Left colon (tissue), 2 donors: ENCODE measurements at regions not wholly inside any gene's neighbourhood (a gene's known extent, or its start where the extent isn't known, plus 50 kb on each side); places are given as distances from the start of the nearest gene placed in this dataset.

Experiments
- ATAC-seq: fragments of 200-7000 bp; cut with Tn5 transposase; one replicate; pipeline ENCODE4 v1.9.1; 2020; ENCODE audit warnings: mild to moderate bottlenecking, moderate library complexity
- DNase-seq, 2 donors: peaks; one replicate each; pipeline ENCODE4 v3.0.0-alpha.2; 2020
- intact Hi-C, 2 donors: fragments of 100-400 bp; cut with DNase I in 1 of 2; cut with micrococcal nuclease in 1 of 2; formaldehyde crosslinking; loops; one replicate each; pipeline versions ENCODE4 v1.11.2 to v1.14.0; 2022; cut with DNase I, micrococcal nuclease
- donor health status: DM: no; HTN: no; CAD: no.
- donor health status: DM: yes; HTN: yes; CAD: no.

GRCh38 chr1:29820401-29820800, 584.1 kb downstream of the PTPRU start:
- intact Hi-C loops, result no loop called here
- DNase-seq, result no peak
- ATAC-seq, result no peak

DNA sequence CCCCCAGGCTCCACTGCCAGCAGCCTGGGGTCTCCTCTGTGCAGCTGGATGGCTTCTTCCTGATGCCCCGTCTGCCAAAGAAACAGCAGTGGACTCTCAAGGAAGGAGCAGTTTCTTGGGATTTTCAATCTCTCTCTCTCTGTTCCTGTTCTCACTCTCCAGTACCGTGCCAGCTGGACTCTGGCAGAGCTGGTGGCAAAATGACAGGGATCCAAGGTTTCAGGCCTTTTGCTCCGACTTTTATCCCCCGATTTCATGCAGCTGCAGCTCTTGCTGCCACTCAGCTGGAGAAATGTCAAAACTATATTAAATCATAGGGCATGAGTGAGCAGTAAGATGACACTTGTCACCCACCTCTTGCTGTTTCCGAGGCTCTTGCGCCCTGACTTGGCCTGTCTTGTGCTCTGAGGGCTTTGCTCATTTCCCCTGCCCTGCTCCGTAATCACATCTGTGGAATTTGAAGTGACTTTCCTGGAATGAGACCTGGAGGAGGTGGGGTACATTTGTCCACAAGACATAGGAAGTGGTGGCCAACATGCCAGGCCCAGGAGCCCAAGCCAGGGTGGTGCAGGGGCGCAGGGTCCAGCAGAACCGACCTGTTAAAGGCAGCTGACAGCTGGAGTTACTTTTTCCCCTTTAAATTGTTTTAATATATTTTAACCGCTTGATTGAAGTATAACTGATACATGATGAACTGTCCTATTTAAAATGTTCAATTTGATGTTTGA, 576.2 kb downstream of the PTPRU start:
- intact Hi-C loops, result no loop called here
- ATAC-seq (no peak), DNase-seq (no peak)

DNA sequence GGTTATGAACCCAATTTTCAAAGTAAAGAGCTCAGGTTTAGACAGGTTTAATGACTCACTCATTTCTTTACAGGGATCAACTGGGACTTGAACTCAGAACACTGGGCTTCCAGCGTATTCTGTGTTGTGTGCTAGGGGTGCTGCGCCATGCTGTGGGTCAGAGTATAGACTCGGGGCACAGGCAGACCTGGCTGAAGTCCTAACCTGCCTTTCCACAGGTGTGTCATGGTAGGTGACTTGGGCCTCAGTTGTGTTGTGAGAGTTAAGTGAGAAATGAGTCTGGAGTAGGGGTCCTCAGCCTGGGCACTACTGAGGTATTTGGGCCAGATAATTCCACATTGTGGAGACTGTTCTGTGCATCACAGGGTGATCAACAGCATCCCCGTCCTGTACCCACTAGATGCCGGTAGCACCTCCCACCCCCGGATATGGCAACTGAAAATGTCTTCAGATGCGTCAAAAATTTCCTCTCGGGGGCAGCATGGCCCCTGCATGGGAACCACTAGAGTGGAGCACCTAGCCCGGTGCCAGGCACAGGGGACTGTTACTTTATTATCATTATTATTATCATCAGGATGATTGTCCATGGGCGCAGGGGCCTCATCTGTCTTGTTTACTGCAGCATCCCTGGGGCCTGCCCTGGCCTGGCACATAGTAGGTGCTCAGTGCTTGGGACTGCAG, 575.5 kb downstream of the PTPRU start:
- no peak for DNase-seq
- intact Hi-C loops, result no loop called here
- ATAC-seq, result no peak

DNA sequence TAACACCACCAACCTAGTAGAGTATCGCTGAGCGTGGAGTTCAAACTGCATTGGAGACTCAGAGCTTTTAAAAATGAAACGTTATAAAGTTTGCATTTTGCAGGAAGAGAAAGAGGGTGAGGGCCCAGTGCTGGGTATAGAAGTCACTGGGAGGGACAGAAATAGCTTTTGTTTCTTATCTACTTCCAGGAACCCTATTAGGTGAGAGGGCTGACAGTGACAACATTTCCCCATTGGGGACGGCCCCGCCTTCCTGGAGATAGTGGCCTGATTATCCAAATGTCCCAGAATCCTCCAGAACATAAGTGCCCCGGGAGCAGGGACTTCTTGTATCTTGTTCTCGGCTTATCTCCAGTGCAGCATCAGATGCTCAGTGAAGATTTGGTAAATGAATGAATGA, 574.9 kb downstream of the PTPRU start:
- DNase-seq (no peak), ATAC-seq (no peak)
- intact Hi-C loops, result no loop called here

GRCh38 chr1:29810121-29811120, 574.1 kb downstream of the PTPRU start:
- DNase-seq (no peak), ATAC-seq (no peak)
- intact Hi-C loops, result no loop called here

GRCh38 chr1:29809446-29810120, 573.3 kb downstream of the PTPRU start:
- intact Hi-C loops, result no loop called here
- no peak for ATAC-seq
- no peak for DNase-seq

GRCh38 chr1:29808141-29808995, 572.0 kb downstream of the PTPRU start:
- DNase-seq (no peak), ATAC-seq (no peak)
- intact Hi-C loops, result no loop called here

- DNase-seq (no peak), ATAC-seq (no peak)
- intact Hi-C loops, result no loop called here
Measured at GRCh38 chr1:29807689-29808088, 571.4 kb downstream of the PTPRU start.

- ATAC-seq (no peak), DNase-seq (no peak)
- intact Hi-C loops, result no loop called here
Measured at GRCh38 chr1:29806646-29807319, 570.5 kb downstream of the PTPRU start.

- no peak for ATAC-seq
Measured at GRCh38 chr1:29805896-29806160, 569.5 kb downstream of the PTPRU start.

DNA sequence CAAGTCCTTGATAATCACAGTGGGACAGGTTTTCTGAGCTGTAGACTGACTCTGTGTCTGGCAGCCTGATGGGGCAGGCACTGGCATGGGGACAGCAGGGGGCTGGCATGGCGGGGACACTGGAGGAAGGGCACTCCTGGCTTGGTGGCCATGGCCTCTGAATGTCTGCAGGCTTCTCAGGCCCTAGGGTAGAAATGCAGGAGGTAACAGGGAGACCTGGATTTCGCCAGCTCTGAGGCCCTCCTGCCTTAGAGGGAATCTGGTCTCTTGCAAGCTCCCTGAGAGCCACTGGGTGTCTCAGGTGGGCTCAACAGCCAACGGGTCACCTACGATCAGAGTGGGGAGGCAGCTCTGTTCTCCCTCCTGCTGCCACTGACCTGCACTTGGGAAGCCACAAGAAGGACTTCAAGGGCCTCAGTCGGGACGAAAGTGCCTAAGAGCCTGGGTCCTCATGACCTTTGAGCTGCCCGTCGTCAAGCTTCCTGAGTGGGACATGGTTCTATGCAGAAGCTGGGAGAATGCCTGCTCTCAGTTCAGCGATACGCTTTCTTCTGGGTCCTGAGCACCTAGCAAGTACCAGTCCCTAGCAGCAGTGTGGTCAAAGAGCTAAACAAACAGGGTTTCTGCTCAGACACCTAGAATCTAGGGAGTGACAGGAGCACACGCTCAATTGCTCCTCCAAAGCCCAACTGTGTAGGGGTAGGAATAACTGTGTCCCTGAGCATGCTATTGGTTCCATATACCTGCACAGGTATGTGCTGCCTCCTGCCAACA, 569.0 kb downstream of the PTPRU start:
- ATAC-seq (no peak), DNase-seq (no peak)
- intact Hi-C loops, result no loop called here

More at GRCh38 chr1:29805896-29806160, 569.5 kb downstream of the PTPRU start:
- DNase-seq, result no peak
- intact Hi-C loops, result no loop called here

DNA sequence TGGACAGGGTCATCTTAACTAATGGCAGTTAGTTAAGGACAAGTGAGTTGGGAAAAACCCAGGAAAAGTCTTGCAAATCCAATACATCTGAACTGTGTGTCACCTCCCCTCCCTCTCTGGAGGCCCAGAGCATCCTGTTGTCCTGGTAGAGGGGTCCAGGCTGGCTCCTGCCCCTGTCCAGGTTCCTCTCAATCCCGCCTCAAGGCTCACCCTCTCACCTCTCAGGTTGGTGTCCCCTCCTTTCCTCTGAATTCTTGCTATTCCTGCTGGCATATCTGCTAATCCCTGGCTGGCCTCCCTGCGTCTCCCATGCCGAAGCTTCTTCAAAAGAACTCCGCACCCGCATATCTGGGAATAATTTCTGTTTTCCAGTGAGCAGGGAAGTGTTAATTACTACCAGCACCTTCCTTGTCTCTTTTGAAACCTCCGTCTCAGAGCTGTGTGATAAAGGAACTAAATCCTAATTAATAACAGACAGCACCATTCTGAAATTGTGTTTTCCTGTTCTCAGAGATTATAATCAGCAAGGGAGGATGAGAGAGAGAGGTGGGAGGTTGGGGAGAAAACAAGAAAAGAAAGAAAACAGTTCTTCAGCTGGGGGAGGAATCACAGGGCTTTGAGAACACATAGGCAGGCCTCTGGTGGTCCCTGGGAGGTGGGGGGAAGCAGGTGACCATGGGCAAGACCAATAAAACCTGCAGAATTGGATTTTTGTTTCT, 568.0 kb downstream of the PTPRU start:
- intact Hi-C loops, result no loop called here
- ATAC-seq, result no peak
- no peak for DNase-seq

DNA sequence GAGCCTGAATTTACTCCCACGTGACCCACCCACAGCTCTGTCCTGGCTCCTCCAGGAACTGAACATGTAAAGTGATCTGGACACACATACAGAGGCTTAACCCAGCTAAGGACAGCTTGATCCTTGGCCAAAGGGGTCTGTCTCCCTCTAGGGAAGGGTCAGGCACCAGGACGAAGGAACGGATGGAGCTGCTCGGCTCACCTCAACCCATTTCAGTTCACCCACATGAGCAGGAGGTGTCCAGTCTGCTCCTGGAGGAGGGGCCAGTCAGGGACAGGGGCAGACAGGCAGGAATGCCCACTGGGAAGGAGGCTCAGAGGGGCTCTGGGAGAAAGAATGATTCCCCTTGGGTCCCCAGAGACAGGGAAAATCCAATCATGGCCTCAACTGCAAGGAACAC, 567.2 kb downstream of the PTPRU start:
- ATAC-seq (no peak), DNase-seq (no peak)
- intact Hi-C loops, result no loop called here

GRCh38 chr1:29802181-29803068, 566.1 kb downstream of the PTPRU start:
- ATAC-seq (no peak), DNase-seq (no peak)
- intact Hi-C loops, result no loop called here

DNA sequence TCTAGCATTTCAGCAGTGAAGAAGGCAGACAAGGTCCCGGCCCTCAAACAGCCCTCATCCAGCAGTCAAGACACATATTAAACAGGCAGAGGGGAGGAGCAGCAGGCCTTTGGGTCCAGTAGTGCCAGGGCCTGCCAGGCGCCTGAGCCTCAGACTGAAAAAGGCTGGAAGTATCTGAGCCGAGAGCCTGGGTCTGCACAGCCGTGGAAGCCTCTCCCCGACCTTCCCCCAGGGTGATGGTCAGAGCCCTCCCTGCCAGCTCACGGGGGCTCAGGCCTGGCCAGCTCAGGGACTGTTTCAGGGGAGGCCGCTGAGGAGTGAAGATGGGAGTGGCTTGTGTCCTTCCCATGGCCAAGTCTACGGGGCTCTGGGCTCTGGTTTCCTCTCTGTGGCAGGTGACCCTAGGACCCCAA, 565.2 kb downstream of the PTPRU start:
- intact Hi-C loops, result no loop called here
- DNase-seq (no peak), ATAC-seq (no peak)

DNA sequence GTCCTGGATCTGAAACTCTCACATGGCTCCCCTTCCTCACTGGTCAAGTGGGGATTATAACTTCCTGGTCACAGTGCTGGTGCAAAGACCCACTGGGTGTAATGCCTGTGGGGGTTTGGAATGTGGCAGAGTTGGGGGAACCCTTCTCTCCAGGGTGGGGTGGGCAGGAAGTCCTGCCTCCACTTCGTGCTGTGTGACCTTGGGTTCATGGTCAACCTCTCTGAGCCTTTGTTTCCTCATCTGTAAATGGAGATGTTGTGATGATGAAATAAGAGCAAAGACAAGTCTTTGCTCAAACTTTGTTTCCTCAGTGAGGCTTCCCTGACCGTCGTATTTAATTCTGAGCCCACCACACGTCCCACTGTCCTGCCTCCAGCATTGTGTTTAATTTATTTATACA, 564.7 kb downstream of the PTPRU start:
- intact Hi-C loops, result no loop called here
- ATAC-seq (no peak), DNase-seq (no peak)
